ENCODE measurements at regions not wholly inside any gene's neighbourhood (a gene's known extent, or its start where the extent isn't known, plus 50 kb on each side); places are given as distances from the start of the nearest gene placed in this dataset.

DNA sequence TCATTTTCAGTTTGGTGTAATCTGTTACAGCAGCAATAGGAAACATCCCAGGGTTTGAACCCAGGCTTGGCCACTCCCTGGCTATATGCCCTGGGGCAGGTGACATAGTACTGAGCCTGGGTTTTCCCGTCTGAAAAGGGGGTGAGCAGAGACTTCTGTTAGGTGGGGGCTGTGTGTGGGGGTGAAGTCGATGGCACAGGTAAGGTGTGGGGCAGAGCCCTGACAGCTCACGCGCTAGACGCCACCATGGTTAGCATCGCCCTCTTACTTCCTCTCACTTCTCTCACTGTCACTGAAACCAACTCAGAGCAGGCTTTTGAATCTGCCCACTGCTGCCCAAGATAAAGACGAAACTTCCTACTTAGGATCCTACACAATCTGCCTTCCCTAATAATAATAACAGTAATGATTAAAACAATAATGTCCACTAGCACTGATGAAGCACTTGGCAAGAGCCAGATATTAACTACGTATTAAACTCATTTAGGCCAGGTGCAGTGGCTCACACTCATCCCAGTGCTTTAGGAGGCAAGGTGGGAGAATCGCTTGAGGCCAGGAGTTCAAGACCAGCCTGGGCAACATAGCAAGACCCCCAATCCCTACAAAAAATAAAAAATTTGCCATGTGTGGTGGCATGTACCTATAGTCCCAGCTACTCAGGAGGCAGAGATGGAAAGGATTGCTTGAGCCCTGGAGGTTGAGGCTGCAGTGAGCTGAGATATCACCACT lies 117.9 kb upstream of the PTPN1 start:
- Histone ChIP-seq H3K4me2 (ENCODE audit: control insufficient read depth, extremely low read depth, insufficient read depth, low read depth, low read length) (no peak overlapping the region), H3K79me2 (ENCODE audit: control insufficient read depth, insufficient read depth, low read length) (no peaks in the 10 kb centered on the region)
- no peak for FAIRE-seq

DNA sequence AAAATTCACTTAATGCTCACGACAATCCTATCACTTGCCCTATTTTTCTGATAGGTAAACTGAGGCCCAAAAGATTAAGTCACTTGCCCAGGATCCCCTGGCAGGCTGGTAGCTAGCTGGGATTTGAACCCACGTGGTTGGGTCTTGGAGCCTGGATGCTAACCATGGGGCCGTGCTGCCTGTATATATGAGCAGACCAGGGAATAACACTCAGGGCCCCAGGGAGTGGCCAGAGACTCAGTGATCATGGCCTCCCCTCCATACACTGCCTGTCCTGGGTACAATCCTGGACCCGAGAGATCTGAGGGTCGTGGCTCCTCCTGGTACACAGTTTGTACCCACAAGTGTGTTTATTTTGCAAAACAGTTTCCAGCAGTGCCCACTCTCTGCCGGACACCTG lies 116.9 kb upstream of the PTPN1 start:
- DNase-seq (ENCODE audit: low read depth, low spot score) = no peak

More for the DNA sequence above, 117.9 kb upstream of the PTPN1 start:
- Histone ChIP-seq H3K27me3 (ENCODE audit: control insufficient read depth, extremely low read depth, insufficient read depth, low read length) (no peaks in the 10 kb centered on the region), H3K27ac (ENCODE audit: control insufficient read depth, insufficient read depth, low read length) (no peak overlapping the region), H3K9me1 (ENCODE audit: control insufficient read depth, extremely low read depth, insufficient read depth, low read length) (no peaks in the 10 kb centered on the region), H3K36me3 (ENCODE audit: control insufficient read depth in 2 of 2, extremely low read depth in 1 of 2, insufficient read depth in 2 of 2, low read length in 2 of 2) (no peaks in the 10 kb centered on the region), H3K9ac (ENCODE audit: control insufficient read depth, extremely low read depth, insufficient read depth, low read length) (no peak overlapping the region), H4K20me1 (ENCODE audit: control insufficient read depth, extremely low read depth, insufficient read depth, low read length) (no peaks in the 10 kb centered on the region), H3K4me3 (ENCODE audit: control insufficient read depth in 2 of 3, extremely low read depth in 1 of 3, insufficient read depth in 2 of 3, low read depth in 1 of 3, low read length in 3 of 3) (no peak overlapping the region), H3K9me3 (ENCODE audit: control insufficient read depth, low read depth, low read length) (no peaks in the 10 kb centered on the region), H2AFZ (ENCODE audit: control insufficient read depth, low read length) (no peak overlapping the region), H3K4me1 (ENCODE audit: control insufficient read depth, extremely low read depth, insufficient read depth, low read length) (peaks cover 7% of the 10 kb centered on the region)
- TF ChIP-seq, protein P1, sequence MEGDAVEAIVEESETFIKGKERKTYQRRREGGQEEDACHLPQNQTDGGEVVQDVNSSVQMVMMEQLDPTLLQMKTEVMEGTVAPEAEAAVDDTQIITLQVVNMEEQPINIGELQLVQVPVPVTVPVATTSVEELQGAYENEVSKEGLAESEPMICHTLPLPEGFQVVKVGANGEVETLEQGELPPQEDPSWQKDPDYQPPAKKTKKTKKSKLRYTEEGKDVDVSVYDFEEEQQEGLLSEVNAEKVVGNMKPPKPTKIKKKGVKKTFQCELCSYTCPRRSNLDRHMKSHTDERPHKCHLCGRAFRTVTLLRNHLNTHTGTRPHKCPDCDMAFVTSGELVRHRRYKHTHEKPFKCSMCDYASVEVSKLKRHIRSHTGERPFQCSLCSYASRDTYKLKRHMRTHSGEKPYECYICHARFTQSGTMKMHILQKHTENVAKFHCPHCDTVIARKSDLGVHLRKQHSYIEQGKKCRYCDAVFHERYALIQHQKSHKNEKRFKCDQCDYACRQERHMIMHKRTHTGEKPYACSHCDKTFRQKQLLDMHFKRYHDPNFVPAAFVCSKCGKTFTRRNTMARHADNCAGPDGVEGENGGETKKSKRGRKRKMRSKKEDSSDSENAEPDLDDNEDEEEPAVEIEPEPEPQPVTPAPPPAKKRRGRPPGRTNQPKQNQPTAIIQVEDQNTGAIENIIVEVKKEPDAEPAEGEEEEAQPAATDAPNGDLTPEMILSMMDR (optimal IDR thresholded peaks at IDR 0.05 in 1 of 3, IDR thresholded peaks at IDR 0.05 in 1 of 3, conservative IDR thresholded peaks at IDR 0.05 in 1 of 3; ENCODE audit: extremely low read depth in 1 of 3, insufficient read depth in 2 of 3, low read length in 3 of 3) = no peak
- no peak for TF ChIP-seq EZH2 (IDR thresholded peaks at IDR 0.05; ENCODE audit: low read length)
- no peak for DNase-seq (ENCODE audit: low read depth, low spot score)
- dilution Hi-C loops (cut with MboI; ENCODE audit: extremely low pct_ligation_motif_present, low sequenced_read_pairs) = no loop called here

More for the DNA sequence above, 116.9 kb upstream of the PTPN1 start:
- no peaks in the 10 kb centered on the region for H3K27me3 ChIP-seq (ENCODE audit: control insufficient read depth, extremely low read depth, insufficient read depth, low read length)
- no peaks in the 10 kb centered on the region for H3K9me3 ChIP-seq (ENCODE audit: control insufficient read depth, low read depth, low read length)
- no peaks in the 10 kb centered on the region for H3K79me2 ChIP-seq (ENCODE audit: control insufficient read depth, insufficient read depth, low read length)
- no peaks in the 10 kb centered on the region for H3K9me1 ChIP-seq (ENCODE audit: control insufficient read depth, extremely low read depth, insufficient read depth, low read length)
- TF ChIP-seq, protein P1 (optimal IDR thresholded peaks at IDR 0.05 in 1 of 3, IDR thresholded peaks at IDR 0.05 in 1 of 3, conservative IDR thresholded peaks at IDR 0.05 in 1 of 3; ENCODE audit: extremely low read depth in 1 of 3, insufficient read depth in 2 of 3, low read length in 3 of 3) = no peak
- no peak for TF ChIP-seq EZH2 (IDR thresholded peaks at IDR 0.05; ENCODE audit: low read length)
- no peak overlapping the region for H2AFZ ChIP-seq (ENCODE audit: control insufficient read depth, low read length)
- dilution Hi-C loops (cut with MboI; ENCODE audit: extremely low pct_ligation_motif_present, low sequenced_read_pairs) = no loop called here
- H3K27ac ChIP-seq (ENCODE audit: control insufficient read depth, insufficient read depth, low read length) = no peak overlapping the region
- H4K20me1 ChIP-seq (ENCODE audit: control insufficient read depth, extremely low read depth, insufficient read depth, low read length) = no peaks in the 10 kb centered on the region
- no peak for FAIRE-seq
- H3K4me3 ChIP-seq (ENCODE audit: control insufficient read depth in 2 of 3, extremely low read depth in 1 of 3, insufficient read depth in 2 of 3, low read depth in 1 of 3, low read length in 3 of 3) = no peak overlapping the region
- H3K4me1 ChIP-seq (ENCODE audit: control insufficient read depth, extremely low read depth, insufficient read depth, low read length) = peaks cover 7% of the 10 kb centered on the region
- H3K36me3 ChIP-seq (ENCODE audit: control insufficient read depth in 2 of 2, extremely low read depth in 1 of 2, insufficient read depth in 2 of 2, low read length in 2 of 2) = no peaks in the 10 kb centered on the region
- no peak overlapping the region for H3K4me2 ChIP-seq (ENCODE audit: control insufficient read depth, extremely low read depth, insufficient read depth, low read depth, low read length)
- H3K9ac ChIP-seq (ENCODE audit: control insufficient read depth, extremely low read depth, insufficient read depth, low read length) = no peak overlapping the region

Measured in keratinocyte (primary cell).